NCI-H2171 (cell line): ENCODE measurements at regions not wholly inside any gene's neighbourhood (a gene's known extent, or its start where the extent isn't known, plus 50 kb on each side); places are given as distances from the start of the nearest gene placed in this dataset.

ENCODE experiments used
- DNase-seq: peaks from one replicate; lab custom pipeline; 2025; lab: John Stamatoyannopoulos, UW

DNA sequence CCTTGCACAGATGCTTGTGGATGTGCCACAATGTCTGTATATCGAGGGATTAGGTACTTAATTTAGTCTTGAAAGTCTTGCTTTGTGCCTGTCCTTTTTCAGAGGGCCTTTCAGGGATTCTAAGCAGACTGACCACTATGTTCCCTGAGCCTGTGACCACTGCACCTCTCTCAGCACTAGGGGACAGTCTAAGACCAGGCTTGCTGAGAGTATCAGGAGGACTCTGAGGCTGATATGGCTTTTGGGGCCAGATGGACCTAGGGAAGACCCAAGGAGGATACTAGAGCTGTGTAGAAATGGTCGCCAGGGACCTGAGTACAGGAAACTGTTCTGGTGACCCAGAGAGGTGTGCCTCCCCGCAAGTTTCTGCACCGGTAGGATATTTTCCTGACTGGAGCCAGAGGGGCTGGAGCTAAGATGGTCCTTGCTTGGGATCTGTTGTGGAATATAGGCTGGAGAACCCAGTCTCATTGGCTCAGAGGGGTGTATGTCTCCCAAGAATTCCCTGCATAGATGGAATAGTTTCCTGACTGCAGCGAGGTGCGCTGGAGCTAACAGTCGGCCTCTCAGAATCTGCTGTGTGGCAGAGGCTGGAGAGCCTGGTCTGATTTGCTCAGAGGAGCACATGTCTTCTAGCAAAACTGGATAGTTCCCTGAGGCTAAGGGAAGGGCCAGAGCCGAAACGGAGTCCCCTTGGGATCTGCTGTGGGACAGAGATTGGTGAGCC, 213.2 kb upstream of the DCBLD2 start:
- no peak for DNase-seq

DNA sequence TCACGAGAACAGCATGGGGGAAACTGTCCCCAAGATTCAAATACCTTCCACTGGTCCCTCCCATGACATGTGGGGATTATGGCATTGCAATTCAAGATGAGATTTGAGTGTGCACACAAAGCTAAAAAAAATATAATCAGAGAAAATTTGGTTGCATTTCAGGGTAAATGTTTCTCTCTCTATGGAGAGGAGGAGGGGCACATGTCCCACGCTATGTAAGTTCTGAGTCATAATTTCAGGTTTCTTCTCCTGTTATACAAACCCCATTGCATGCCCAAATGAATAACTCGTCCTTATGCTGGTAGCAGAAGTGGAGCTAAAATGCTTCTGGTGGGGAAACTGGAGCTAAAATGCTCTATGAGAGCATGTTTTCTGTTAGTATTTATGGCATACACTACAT, 209.7 kb upstream of the DCBLD2 start:
- no peak for DNase-seq

DNA sequence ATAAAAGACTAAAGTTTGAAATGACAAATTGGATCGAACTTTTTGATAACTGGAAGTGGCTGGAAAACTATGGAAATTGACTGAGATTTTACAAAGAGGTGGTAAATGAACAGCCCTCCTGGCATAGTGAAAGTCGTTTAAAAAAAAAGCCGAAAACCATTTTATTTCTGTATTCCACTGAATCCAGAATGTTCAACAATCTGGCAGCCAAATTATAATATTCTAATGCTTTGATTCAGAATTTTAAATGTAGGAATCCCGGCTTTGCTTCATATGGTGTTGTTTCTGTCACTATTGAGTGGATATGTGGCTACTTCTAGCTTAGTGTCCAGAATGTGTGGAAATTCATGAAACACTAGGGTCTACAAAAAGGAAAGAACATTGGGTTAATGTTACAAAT, 208.9 kb upstream of the DCBLD2 start:
- no peak for DNase-seq

DNA sequence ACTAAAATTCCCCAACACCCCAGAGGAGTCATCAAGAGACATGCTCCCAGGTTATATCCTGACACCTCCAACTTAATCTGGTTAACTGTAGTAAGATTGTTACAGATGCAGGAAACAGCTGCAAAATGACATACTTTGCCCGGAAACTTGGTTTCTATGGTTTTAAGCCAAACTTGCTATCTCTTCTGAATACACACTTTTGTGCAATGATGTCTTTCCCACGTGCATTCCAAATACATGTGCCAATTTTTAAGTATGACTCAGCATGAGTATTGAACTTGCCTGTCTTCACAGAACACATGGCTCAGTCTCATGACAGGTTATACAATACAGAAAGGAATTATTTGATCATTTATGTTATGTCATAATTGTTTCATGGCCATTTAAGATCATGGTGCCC, 207.0 kb upstream of the DCBLD2 start:
- no peak for DNase-seq

DNA sequence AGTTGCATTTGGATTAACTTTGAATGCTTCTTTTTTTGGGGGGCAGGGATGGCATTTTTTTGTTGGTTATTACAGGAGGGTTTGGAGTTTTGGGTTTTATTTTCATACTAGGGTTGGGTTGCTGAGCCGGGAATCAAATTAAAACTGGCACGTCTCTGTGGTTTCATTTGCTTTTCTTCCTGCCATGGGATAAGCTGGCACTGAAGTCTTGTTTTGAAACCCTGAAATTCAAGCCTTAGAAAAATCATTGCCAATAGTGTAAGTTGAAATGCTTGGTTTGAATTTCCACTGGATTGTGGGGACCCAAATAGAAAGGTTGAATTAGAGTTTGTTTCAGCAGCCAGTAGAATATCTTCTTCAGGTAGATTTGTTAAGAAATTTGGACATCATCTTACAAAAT, 193.1 kb upstream of the DCBLD2 start:
- DNase-seq: no peak

DNA sequence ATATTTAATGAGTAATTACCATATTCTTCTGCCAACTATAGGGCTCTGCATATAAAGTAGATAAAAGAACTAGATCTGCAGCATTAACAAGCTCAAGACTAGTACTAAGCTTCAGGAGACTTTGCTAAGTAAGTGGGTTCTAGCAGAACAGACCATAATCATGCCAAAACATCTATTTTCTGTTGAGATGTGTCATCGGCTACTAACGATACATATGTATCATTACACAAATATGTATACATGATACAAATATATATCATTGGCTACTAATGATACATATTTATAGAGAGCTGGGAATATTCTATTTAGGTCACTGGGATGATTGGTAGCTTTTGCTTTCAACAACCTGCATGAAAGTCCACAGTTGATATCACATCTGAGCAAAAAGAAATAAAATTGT, 185.8 kb upstream of the DCBLD2 start:
- DNase-seq: no peak

DNA sequence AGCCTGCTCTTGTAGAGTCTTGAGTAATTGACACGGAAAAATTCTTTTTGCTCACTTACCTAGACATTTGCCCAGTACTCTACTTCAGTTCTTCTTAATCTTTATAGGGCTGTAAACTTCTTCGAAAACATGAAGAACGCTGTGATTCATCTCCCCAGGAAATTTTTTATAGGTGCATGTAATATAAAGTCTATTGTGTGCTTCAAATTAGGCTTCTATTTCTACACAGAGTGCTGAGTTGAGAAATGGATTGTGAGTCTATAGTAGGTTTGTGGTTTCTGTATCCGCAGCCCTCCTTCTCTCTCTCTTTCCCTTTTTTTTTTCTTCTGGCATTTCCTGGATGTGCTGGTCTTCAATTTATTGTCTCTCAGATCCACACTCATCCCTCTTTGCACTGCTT, 183.3 kb upstream of the DCBLD2 start:
- no peak for DNase-seq

DNA sequence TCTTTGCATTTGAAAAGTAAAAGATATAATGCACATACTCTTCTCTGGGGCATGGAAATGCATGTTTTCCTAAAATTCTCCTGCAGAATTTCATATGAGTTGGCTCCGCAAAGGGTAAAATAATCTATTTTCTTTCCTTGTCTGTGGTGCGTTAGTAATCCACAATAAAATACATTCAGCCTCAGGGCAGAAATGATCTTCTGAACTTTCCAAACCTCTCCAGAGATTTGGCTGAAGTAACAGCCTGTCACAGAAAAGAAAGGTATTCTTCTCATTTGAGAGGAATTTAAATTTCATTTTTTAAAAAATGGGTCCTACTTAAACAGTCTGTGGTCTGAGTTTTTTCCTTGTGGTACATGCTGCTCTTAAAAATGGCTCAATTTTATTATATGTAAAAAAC, 182.7 kb upstream of the DCBLD2 start:
- DNase-seq: no peak

DNA sequence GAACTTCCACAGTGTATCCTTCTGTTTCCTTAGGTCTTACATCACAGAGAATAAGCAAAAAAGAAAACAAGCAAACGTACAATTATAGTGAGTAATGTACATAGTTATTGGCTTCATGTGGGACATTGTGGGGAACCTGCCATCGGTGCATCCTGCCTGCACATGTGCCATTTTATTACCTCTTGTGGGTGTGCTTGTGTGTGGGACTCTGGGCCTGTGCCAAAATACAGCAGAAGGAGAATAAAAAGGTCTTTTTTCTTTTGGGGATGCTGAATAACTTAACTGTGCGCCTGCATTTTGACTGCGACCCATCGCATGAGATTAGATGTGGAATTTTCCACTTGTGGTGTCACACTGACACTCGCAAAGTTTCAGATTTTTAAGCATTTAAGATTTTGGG, 169.6 kb upstream of the DCBLD2 start:
- DNase-seq: no peak

DNA sequence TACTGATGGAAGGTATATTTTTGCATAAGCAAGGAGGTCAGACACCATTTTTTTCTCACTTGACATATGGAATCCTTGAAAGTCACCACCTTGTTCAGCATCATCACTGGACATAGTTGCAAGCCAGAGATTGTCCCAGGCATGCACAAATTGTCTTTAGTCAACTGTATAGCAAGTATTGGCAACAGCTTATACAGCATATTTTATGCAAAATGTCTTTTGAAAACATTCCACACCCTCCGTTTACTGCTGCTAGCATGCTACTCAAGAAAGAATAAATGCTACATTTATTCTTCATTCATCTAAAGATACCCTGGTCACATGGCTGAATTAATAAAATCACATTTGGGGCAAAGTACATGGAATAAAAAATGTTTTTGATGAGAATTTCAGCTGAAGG, 168.5 kb upstream of the DCBLD2 start:
- DNase-seq: no peak

DNA sequence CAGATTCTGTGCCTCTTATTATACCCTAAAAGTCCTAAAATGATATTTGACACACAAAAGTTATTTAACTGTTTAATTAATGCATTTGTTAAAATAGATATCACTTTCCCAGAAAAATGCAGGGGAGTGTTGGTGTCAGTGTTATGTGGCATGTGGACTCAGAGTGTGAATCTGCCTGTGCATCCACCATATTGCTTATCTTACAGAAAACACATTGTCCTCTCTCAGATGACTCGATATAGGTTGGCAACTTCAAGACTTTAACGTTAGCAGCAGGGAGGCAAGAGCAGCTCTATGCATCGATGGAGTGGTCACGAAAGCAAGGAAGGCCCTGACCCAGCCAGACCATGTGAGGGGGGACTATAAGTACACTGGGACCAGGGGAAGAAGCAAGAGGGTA, 165.4 kb upstream of the DCBLD2 start:
- no peak for DNase-seq

DNA sequence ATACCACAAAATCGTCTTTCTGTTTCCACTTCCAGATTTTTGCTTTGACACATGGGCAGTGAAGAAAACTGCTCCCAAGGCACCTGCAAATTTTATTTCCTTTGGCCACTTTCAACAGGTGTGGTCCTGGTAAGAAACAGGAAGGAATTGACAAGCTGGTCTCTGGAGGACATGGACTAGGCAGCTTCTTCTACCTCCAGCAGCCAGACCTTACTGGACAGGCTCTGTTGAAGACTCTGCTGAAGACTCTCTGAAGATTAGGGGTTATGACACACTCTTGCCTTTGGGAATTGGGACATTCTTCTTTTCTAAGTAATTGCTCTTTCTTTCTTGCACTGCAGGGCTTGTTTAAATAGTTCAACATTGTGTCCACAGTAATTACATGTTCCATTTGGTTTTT, 147.7 kb upstream of the DCBLD2 start:
- DNase-seq: no peak

DNA sequence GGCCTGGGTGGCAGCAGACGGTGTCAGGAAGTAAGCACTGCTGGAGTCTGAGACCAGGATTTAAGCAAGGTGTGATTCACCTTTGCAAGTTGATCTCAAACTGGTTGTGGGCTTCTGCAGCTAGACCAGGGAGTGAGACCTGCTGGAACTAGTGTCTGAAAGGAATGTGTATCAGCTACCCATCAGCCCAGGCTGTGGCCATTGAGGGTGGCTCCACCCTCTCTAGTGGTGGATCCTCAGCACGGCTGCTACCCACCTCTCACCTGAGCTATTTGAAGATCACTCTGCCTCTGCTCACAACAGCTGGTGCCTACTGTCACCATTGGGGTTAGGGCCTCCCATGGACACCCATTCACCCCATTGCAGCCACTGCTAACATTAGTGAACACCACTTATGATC, 140.3 kb upstream of the DCBLD2 start:
- no peak for DNase-seq

DNA sequence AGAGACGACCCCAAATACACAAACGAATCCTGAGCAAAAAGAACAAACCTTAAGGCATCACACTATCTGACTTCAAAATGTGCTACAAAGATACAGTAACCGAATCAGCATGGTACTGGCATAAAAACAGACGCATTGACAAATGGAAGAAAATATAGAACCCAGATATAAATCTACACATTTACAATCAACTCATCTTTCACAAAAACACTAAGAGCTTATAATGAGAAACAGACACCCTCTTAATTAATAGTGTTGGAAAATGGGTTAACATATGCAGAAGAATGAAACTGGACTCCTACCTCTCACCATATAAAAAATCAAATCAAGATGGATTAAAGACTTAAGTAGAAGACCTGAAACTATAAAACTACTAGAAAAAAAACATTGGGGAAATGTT, 130.3 kb upstream of the DCBLD2 start:
- no peak for DNase-seq

DNA sequence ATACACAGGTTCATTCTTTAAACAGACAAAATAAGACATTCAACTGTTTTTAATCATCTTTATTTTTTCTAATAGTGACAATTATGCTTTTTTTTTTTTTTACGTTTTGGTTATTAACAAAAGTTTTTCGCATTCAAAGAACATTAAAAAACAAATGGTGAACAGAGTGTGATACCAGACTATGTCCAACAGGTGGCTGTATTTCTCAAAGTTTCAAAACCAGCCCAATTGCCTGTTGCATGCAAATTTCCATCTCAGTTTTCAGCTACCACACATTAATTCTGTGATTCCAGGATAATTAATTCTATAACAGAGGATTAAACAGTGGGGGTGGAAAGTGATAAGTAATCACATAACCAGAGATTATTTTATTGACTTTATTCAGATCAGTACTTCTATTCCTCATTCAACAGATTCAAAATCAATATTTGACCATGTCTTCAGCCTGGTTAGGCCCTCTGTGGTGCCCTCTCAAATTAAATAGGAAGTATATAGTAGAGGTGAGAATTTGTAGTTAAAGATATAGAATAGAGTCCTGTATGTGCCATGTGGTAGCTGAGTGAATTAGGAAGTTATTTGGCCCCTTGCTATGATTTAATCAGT, 122.2 kb upstream of the DCBLD2 start:
- peak; percentile 8 for DNase-seq

DNA sequence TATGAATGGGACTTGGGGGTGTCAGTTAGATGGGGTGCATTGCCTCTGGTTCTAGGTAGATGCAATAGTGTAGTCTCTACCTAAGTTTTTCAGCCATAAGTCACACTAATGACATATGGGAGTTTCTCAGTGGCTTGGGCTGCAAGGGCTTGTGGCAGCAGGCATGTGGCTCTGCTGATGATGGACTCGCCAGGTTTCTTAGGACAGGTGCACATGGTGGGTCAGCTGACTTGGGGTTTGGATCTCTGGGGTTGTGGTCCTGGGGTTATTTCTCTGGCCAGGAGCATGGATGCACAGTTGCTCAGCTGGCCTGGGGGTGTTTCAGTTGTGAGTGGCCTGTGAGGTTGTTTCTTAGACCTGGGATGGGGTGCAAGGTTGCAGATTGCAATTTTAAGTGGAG, 120.0 kb upstream of the DCBLD2 start:
- DNase-seq: no peak

DNA sequence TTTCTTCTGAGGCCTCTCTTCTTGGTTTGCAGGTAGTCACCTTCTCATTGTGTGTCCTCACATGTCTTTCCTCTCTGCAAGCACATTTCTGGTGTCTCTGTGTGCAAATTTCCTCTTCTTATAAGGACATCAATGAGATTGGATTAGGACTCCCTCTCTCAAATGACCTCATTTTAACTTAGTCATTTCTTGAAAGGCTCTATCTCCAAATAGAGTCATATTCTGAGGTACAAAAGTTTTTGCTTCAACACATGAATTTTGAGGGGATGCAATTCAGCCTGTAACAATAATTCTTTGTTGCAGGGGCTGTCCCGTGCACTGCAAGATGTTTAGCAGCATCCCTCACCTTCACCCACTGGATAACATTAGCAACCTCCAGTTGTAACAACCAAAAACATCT, 115.0 kb upstream of the DCBLD2 start:
- no peak for DNase-seq

DNA sequence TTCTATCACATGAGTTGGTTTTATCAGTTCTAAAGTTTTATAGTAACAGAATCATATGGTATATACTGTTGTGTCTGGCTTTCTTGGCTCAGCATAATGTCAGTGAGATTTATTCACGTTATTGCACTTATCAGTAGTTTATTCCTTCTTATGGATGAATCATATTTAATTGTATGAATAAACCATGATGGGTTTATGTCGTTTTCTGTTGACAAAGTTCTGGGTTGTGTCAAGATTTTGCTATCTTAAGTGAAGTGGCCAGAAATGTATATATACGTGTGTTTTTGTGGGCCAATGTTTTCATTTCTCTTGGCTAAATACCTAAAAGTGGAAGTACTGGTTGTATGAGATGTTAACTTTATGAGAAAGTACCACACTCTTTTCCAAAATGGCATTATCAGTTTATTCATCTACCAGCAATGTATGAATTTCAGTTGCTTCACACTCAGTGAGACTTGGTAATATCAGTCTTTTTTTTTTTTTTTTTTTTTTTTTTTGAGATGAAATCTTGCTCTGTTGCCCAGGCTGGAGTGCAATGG, 112.4 kb upstream of the DCBLD2 start:
- DNase-seq: no peak

DNA sequence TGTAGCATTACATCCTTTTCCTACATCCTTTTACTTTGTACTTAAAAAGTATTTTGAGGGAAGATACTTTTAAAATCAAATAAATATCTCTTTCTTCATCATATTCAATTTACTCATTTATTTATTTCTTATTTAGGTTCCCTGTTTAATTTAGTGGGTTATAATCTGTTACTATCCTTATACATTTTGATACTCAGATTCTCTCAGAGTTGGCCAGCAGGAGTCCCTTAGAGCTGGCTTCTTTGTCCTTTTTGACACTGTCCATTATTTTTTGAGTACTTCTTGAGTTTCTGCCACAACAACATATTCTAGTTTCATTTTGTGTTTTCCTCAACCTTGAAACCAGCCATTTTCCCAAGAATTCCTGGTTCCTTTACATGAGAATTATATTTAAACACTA, 111.6 kb upstream of the DCBLD2 start:
- no peak for DNase-seq

DNA sequence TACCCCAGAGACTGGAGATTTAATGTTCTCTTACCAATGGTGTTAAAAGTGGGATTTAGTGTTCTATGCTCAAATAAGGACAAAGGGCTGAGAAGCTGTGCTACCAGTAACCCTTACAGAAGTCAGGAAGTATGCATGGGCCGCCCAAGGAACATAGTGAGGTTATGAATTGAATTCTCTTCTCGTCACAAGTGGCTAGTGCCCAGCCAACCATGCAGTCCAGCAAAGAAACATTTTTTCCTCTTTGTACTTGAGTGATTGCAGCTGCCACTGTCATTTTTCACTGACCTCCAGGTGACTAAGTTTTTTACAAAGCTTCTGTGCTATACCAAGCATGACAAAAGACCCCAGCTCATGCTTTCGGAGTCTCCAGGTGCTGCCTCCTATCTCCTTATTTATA, 110.6 kb upstream of the DCBLD2 start:
- DNase-seq: no peak

DNA sequence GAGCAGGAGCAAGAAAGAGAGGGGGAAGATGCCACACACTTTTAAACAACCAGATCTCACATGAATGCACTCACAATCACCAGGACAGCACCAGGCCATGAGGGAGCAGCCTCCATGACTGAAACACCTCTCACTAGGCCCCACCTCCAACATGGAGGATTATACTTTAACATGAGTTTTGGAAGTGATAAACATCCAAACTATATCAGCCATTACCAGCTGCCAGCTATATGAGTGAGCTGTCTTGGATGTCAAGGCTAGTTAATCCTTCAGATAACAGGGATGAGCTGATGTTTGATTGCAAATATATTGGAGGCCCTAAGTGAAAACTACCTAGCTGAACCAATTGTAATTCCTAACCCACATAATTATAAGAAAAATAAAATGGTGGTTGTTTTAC, 108.4 kb upstream of the DCBLD2 start:
- no peak for DNase-seq

DNA sequence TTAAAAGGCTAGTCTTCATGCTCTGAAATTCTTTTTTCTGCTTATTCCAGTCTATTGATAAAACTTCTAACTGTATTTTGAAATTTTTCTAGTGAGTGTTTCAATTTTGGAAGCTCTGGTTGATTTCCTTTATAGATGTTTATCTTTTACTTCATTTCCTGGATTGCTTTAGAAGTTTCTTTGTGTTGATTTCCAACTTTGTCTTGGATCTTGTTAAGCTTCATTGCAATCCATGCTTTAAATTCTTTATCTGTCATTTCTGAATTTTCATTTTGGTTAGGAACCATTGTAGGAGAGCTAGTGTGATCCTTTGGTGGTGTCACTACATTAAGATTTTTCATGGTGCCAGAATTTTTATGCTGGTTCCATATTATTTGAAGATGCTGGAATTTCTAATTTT, 105.2 kb upstream of the DCBLD2 start:
- no peak for DNase-seq

DNA sequence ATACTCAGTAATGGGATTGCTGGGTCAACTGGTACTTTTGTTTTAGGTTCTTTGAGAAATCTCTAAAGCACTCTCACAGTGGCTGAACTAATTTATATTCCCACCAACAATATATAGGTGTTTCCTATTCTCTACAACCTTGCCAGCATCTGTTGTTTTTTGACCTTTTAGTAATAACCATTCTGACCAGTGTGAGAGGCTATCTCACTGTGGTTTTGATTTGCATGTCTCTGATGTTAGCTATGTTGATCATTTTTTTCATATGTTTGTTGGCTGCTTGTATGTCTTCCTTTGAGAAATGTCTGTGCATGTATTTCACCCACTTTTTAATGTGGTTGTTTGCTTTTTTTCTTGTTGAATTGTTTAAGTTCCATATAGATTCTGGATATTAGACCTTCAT, 98.2 kb upstream of the DCBLD2 start:
- no peak for DNase-seq

DNA sequence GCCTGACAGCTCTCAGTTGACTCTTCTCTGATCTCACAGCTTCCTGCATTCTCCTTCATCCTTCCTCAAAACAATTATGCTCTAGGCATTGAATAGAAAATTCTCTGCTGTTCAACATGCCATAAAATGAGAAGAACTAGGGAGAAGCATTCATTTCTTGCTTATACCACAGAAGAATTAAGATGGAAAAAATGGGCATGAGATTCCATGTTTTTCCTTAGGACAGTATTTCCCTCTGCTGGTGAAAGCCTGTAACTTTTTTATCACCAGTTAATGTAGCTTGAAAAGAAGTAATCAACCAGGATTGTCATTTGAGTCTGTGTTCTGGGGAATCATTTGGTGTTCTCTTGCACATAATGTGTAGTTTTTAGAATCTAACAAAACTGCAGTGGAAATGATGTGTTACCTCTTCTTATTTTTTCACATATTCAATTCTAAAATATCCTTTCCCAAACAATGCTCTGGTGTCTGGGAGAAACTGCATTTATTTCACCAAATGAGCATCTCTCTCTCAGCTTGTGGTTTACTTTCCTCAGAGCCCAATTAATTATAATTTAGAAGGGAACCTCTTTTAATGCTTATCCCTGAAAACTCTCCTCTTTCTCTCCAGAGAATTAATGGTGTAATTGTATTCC, 92.8 kb upstream of the DCBLD2 start:
- DNase-seq: no peak
